Neuron (in vitro differentiated cells): ENCODE measurements at regions not wholly inside any gene's neighbourhood (a gene's known extent, or its start where the extent isn't known, plus 50 kb on each side); places are given as distances from the start of the nearest gene placed in this dataset.

Source experiments
- H2AFZ ChIP-seq: one replicate; pipeline ENCODE4 v1.6.1; 2013; ENCODE audit warnings: low read depth, mild to moderate bottlenecking, inconsistent platforms, low read length, moderate library complexity
- H3K27me3 ChIP-seq: one replicate; pipeline ENCODE4 v1.6.1; 2013; ENCODE audit warnings: low read length; ENCODE audit not compliant: insufficient read depth
- H3K36me3 ChIP-seq: one replicate; pipeline ENCODE4 v1.6.1; 2013; ENCODE audit warnings: low read length; ENCODE audit not compliant: insufficient read depth
- H3K4me1 ChIP-seq: one replicate; pipeline ENCODE4 v1.6.1; 2013; ENCODE audit warnings: low read length; ENCODE audit not compliant: insufficient read depth
- H3K4me3 ChIP-seq: 2 replicates; pipeline ENCODE4 v1.5.1; 2013; ENCODE audit warnings: mild to moderate bottlenecking, low read length, moderate library complexity
- H3K9me3 ChIP-seq: one replicate; pipeline ENCODE4 v1.6.1; 2013; ENCODE audit warnings: low read length

DNA sequence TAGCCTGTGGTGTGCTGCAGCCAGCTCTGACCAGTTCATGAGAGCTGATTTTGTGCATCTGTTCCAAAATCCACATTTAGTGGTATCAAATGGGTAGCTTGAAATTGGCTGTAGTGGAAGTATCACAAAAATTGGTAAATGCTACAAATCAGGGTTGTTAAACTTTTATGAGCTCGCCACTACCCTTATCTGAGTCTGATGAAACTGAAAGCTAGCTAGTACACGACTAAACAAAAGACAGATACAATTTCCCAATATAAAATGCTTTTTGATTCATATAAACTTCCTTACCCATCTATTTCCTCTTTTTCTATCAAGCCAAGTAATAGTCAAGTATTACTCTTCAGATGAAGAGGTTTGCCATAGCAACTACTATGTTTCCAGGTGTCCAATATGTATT is 392.0 kb downstream of the TMEM161B start:
- no peaks in the 10 kb centered on the region for H3K4me1 ChIP-seq

DNA sequence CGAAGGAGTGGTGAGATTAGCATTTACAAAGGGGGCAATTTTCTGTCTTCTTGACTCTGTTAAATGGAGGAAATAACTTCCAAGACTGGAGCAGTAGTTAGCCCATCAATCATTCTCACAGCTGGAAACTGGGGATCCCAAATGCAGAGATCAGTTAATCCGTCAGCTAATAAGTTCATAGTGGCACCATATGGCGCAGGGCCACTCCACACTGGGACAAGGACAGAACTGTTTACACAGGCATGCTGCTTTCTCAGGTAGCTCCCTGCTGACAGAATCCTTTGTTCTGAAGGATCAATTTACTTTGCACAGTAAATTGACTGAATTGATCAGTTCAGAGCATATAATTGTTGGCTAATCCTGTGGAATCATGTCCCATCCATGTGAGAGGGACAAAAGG is 395.7 kb downstream of the TMEM161B start:
- no peaks in the 10 kb centered on the region for H3K27me3 ChIP-seq
- H3K36me3 ChIP-seq: no peaks in the 10 kb centered on the region
- H3K9me3 ChIP-seq: no peaks in the 10 kb centered on the region
- H3K4me1 ChIP-seq: no peaks in the 10 kb centered on the region
- H3K4me3 ChIP-seq: no peak overlapping the region
- H2AFZ ChIP-seq: no peak overlapping the region

More for the DNA sequence above, 392.0 kb downstream of the TMEM161B start:
- no peaks in the 10 kb centered on the region for H3K9me3 ChIP-seq
- no peak overlapping the region for H3K4me3 ChIP-seq
- no peak overlapping the region for H2AFZ ChIP-seq
- no peaks in the 10 kb centered on the region for H3K36me3 ChIP-seq
- no peaks in the 10 kb centered on the region for H3K27me3 ChIP-seq

DNA sequence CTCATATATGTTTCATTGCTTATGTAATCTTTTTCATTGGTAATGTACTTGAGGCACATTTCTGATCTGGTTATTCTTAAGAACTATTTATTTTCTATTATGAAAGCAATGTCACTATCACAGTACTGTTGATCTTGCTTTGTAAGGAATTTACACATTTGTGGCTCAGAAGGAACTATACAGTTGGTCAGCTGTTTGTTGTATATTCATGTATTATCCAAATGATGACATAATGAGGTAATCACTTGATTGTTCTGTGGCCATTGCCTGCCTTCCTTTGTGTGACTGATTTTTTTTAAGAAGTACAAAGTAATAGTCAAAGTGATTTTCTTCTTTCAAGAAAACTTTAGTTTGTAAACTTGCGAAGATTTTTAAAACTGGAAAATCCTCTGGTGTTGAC is 399.9 kb downstream of the TMEM161B start:
- no peaks in the 10 kb centered on the region for H3K4me1 ChIP-seq
- H3K9me3 ChIP-seq: no peaks in the 10 kb centered on the region
- no peak overlapping the region for H2AFZ ChIP-seq
- H3K27me3 ChIP-seq: no peaks in the 10 kb centered on the region
- no peaks in the 10 kb centered on the region for H3K36me3 ChIP-seq
- H3K4me3 ChIP-seq: no peak overlapping the region

DNA sequence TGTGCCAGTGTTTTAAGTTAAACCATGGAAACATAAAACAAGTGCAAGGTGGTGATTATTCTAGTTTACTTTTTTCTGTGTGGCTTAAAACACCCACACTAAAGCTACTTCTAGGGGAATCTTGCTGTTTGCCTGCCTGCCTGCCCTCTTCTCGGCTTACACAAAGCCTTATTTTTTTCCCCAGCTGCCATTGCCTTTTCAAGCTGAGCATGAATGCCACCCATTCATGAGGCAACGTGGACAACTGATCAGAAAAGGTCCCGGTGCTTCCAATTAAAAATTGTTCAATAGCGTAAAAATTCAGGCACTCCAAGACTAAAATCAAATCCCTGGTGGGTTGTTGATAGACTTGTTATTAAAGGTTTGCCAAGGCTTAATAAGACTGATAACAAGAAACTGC is 401.4 kb downstream of the TMEM161B start:
- H3K9me3 ChIP-seq: no peaks in the 10 kb centered on the region

DNA sequence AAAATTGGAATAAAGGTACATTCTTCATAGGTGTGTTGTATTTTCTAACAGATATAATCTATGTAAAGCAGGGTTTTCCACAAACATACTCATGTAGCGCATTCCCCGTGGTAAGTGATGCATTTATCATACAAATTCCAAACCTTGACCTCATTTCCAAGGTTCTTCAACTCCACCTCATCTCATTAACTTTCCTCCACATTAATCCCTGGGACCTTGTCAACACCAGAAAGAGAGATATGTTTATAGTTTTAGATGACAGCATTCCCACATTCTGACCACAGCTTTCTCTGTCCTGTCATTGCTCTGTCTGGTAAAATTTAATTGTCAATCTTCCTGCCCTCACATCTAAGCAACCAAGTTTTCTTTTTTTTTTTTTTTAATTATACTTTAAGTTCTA is 415.1 kb downstream of the TMEM161B start:
- no peaks in the 10 kb centered on the region for H3K27me3 ChIP-seq
- no peaks in the 10 kb centered on the region for H3K36me3 ChIP-seq
- no peak overlapping the region for H2AFZ ChIP-seq
- H3K9me3 ChIP-seq: no peaks in the 10 kb centered on the region
- no peaks in the 10 kb centered on the region for H3K4me1 ChIP-seq
- H3K4me3 ChIP-seq: no peak overlapping the region

More for the DNA sequence above, 401.4 kb downstream of the TMEM161B start:
- no peak overlapping the region for H3K4me3 ChIP-seq
- no peak overlapping the region for H2AFZ ChIP-seq
- H3K27me3 ChIP-seq: no peaks in the 10 kb centered on the region
- no peaks in the 10 kb centered on the region for H3K36me3 ChIP-seq
- no peaks in the 10 kb centered on the region for H3K4me1 ChIP-seq

DNA sequence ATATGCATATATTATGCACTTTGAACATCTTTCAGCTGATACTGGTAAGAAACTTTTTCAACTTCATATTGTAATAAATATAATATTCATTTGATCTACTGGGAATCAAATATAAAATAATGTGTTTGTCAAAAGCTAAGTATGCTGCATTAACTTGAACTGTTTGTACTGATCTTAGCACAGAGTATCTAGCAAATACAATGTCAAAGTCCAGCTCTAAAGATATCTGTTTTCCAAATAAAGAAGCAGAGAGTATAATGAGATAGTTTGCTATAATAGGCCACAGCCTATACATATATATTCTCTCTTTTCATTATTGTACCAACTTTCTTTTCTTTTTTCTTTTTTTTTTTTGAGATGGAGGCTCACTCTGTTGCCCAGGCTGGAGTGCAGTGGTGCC is 417.0 kb downstream of the TMEM161B start:
- Histone ChIP-seq H3K4me1 (no peaks in the 10 kb centered on the region), H3K36me3 (no peaks in the 10 kb centered on the region), H3K9me3 (no peaks in the 10 kb centered on the region), H2AFZ (no peak overlapping the region), H3K4me3 (no peak overlapping the region), H3K27me3 (no peaks in the 10 kb centered on the region)

DNA sequence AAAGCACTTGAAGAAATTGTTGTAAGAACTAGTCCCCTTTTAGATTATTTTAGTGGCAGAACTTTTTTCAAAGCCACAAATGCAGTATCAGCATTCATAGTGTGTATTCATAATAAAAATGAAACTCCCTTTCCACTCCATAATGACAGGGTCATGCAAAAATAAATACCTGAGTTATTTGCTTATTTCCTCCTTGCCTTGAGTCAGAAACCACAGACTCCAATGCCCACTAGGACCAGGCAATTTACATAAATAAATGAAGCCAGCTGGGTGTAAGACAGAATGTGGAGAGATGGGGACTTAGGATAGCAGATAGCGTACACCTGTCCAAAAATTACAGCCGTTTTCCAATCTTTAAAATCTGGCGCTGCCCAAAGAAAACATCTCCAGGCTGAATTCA is 417.8 kb downstream of the TMEM161B start:
- Histone ChIP-seq H3K36me3 (no peaks in the 10 kb centered on the region), H2AFZ (no peak overlapping the region), H3K4me1 (no peaks in the 10 kb centered on the region), H3K9me3 (no peaks in the 10 kb centered on the region), H3K27me3 (no peaks in the 10 kb centered on the region), H3K4me3 (no peak overlapping the region)

DNA sequence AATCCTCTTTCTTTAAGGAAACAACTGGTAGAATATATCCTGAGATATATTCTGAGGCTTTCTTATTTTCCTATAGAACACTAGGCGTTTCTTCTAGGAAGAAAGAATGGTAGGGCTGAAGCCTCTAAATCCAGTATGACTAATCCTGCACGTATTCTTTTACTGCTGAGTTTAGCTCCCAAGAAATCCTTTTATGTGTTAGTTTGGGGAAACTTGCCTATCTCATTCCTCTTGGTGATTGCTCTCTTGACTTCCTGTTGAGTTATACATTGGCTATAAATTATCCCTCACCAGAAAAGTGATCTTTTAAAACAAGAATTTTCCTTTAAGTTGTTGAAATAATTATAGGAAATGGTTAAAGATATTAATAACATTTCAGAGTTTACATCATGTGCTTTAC is 422.9 kb downstream of the TMEM161B start:
- H3K4me1 ChIP-seq: no peaks in the 10 kb centered on the region

DNA sequence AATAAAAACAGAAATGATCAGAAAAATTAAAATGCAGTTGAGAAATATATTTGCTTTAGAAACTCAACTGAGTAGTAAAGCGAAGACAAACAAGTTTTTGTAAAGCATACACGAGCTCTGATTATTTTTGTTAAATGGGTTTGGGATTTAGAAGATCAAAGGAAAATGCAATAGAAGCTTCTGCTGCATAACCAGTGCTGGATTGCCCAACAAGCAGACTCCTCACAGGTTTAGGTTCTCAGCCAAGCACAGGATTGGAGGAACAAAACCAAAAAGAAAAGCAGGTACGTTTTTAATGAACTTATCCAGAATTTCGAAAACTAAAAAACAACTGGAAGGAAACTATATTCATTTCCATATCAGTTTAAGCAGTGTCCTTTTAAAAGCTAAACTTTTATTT is 423.8 kb downstream of the TMEM161B start:
- no peaks in the 10 kb centered on the region for H3K4me1 ChIP-seq
- H3K9me3 ChIP-seq: no peaks in the 10 kb centered on the region
- no peaks in the 10 kb centered on the region for H3K36me3 ChIP-seq
- H2AFZ ChIP-seq: no peak overlapping the region
- H3K27me3 ChIP-seq: no peaks in the 10 kb centered on the region
- no peak overlapping the region for H3K4me3 ChIP-seq

More for the DNA sequence above, 422.9 kb downstream of the TMEM161B start:
- Histone ChIP-seq H3K36me3 (no peaks in the 10 kb centered on the region), H3K9me3 (no peaks in the 10 kb centered on the region), H2AFZ (no peak overlapping the region), H3K27me3 (no peaks in the 10 kb centered on the region), H3K4me3 (no peak overlapping the region)

DNA sequence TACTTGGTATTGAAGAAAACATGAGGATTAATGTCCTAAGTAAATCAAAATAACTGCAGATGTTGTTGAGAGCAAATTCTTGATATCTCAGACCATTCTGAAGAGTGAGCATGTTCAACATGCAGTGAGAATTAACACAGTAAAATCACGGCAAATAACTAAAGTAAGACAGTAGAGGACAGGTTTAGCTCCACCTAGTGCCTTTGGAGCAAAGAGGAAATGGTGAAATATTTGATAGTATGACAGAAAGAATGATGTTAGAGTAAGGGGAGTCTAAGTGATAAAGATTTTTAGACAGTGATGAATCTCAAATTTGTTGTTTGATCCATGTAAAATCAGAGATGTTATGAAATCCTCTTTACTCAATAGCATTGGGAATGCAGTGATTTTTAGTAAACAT is 424.2 kb downstream of the TMEM161B start:
- H3K27me3 ChIP-seq: no peaks in the 10 kb centered on the region
- no peak overlapping the region for H3K4me3 ChIP-seq
- H3K36me3 ChIP-seq: no peaks in the 10 kb centered on the region
- no peaks in the 10 kb centered on the region for H3K4me1 ChIP-seq
- no peaks in the 10 kb centered on the region for H3K9me3 ChIP-seq
- no peak overlapping the region for H2AFZ ChIP-seq

DNA sequence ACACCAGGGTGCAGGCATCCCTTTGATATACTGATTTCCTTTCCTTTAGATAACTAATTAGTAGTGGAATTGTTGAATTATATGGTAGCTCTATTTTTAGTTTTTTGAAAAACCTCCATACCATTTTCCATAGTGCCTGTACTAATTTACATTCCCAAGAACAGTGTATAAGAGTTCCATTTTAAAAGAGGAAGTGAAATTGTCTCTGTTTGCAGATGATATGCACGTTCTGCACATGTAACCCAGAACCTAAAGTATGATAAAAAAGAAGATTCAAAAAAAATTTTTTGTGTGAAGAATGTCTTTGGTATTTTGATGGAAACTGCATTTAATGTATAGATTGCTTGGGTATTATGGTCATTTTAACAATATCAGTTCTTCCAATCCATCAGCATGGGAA is 424.0 kb upstream of the CCNH start:
- Histone ChIP-seq H3K4me1 (no peaks in the 10 kb centered on the region), H3K9me3 (no peaks in the 10 kb centered on the region), H3K4me3 (no peak overlapping the region), H3K27me3 (no peaks in the 10 kb centered on the region), H2AFZ (no peak overlapping the region), H3K36me3 (no peaks in the 10 kb centered on the region)

DNA sequence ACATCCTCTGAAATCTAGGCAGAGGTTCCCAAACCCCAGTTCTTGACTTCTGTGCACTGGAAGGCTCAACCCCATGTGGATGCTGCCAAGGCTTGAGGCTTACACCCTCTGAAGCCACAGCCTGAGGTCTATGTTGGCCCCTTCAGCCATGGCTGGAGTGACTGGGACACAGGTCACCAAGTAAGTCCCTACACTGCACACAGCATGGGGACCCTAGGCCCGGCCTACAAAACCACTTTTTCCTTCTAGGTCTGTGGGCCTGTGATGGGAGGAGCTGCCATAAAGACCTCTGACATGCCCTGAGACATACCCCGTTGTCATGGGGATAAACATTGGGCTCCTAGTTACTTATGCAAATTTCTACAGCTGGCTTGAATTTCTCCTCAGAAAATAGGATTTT is 418.8 kb upstream of the CCNH start:
- Histone ChIP-seq H3K4me1 (no peaks in the 10 kb centered on the region), H3K4me3 (no peak overlapping the region), H3K36me3 (no peaks in the 10 kb centered on the region), H2AFZ (no peak overlapping the region), H3K9me3 (no peaks in the 10 kb centered on the region), H3K27me3 (no peaks in the 10 kb centered on the region)

DNA sequence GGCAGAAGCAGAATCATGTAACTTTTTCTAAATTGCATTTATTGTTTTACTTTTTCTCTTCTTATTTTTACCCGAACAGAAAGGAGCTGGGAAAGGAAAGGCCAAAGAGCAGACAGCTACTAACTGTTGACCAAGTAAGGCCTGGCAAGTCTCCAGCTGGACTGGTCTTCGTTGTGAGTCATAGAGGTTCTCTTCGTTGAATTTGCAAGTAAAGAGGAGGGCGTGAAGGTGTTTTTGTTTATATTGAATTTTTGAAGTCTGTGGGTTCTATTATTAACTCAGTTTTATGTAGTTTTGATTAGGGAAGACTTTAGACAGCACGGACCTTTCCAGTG is 416.5 kb upstream of the CCNH start:
- no peaks in the 10 kb centered on the region for H3K4me1 ChIP-seq
- H3K4me3 ChIP-seq: no peak overlapping the region
- no peaks in the 10 kb centered on the region for H3K9me3 ChIP-seq
- no peak overlapping the region for H2AFZ ChIP-seq
- no peaks in the 10 kb centered on the region for H3K27me3 ChIP-seq
- no peaks in the 10 kb centered on the region for H3K36me3 ChIP-seq

DNA sequence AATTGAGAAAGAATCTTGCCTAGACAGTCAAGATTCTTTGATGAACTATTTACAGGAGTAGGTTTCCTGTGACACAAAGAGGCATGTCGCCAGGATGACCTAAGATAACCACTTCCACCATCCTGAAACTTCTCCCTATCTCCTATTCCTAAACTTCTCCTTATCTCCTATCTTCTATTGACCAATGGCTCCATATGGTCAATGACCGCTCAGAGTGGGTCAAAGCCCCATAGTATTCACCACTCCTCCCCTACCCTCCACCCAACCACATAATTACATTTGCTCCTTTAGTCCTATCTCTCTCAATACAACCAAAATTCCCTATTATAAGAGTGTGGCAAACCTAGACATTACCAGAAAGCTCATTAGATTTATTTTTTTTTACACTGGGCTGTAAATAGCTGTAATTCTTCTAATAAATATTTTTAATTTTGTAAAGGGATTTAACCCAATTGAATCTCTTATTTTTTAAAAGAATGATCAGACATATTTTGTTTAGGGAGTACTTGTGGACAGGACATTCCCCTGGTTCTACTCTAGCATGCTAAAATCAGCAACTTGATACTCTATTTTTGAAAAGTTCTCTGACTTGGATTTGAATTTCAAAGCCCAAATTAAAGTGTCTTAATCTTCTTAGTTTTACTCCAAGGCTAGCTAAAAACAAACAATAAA is 416.0 kb upstream of the CCNH start:
- no peaks in the 10 kb centered on the region for H3K36me3 ChIP-seq
- H2AFZ ChIP-seq: no peak overlapping the region
- no peaks in the 10 kb centered on the region for H3K27me3 ChIP-seq
- H3K4me3 ChIP-seq: no peak overlapping the region
- H3K9me3 ChIP-seq: no peaks in the 10 kb centered on the region
- H3K4me1 ChIP-seq: no peaks in the 10 kb centered on the region
